ENCODE measurements at regions not wholly inside any gene's neighbourhood (a gene's known extent, or its start where the extent isn't known, plus 50 kb on each side); places are given as distances from the start of the nearest gene placed in this dataset.

- no peak for TF ChIP-seq CTCF (IDR thresholded peaks at IDR 0.05; ENCODE audit: insufficient read depth, low read depth, low read length, missing control alignments)
- no peak overlapping the region for H3K4me3 ChIP-seq (ENCODE audit: low read depth, low read length)
- no peak for DNase-seq (ENCODE audit: low read depth)
Measured at GRCh38 chr13:72383646-72384045, 343.8 kb downstream of the MZT1 start.

DNA sequence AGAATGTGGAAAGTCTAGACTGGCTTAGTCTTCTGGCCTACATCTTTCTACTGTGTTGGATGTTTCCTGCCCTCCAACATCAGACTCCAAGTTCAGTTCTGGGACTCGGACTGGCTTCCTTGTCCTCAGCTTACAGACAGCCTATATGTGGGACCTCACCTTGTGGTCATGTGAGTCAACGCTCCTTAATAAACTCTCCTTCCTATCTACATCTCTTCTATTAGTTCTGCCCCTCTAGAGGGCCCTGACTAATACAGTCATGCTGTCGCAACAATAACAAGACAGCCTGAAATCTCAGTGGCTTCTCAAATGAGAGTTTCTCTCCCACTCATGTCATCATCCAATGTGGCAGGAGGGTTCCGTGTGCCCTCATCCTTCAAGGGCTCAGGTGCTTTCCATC is 347.8 kb downstream of the MZT1 start:
- no peak for DNase-seq (ENCODE audit: low read depth)
- TF ChIP-seq CTCF (IDR thresholded peaks at IDR 0.05; ENCODE audit: insufficient read depth, low read depth, low read length, missing control alignments) = no peak
- H3K4me3 ChIP-seq (ENCODE audit: low read depth, low read length) = no peak overlapping the region

DNA sequence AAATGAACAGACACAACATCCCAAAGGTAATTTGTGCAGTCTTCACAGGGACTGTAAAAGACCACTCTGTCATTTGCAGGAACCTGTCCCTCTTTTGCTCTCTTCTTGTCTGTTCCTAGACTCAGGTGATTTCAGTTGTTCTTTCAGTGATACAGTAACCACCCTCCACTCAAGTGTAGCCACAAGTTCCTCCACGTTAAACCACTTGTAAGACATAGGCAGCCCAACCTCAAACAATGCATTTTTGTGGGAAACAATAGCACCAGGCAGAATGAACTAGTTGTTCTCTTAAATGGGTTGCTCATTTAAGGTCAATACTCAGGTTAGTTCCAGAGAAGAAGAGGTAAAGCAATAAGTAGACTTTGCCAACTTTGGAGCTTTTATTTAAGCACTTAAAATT is 359.4 kb downstream of the MZT1 start:
- DNase-seq (ENCODE audit: low read depth) = no peak
- H3K4me3 ChIP-seq (ENCODE audit: low read depth, low read length) = no peak overlapping the region
- no peak for TF ChIP-seq CTCF (IDR thresholded peaks at IDR 0.05; ENCODE audit: insufficient read depth, low read depth, low read length, missing control alignments)

DNA sequence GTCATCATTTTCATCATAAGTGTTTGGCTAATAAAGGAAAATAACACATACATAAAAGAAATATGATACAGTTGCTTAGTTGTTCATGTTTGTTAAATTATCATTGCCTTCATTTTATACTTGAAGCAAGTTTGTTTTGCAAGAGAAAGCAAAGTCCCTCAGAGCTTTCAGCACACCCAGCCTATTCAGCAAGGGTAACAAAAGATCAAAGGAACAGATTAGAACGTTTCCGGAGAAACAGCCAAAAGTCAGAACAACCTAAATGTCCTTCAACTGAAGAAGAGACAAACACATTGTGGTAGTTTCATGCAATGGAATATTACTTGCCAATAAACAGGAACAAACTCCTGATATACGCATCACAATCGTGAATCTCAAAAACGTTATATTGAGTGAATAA is 380.7 kb downstream of the MZT1 start:
- TF ChIP-seq CTCF (IDR thresholded peaks at IDR 0.05; ENCODE audit: insufficient read depth, low read depth, low read length, missing control alignments) = no peak
- DNase-seq (ENCODE audit: low read depth) = no peak
- no peak overlapping the region for H3K4me3 ChIP-seq (ENCODE audit: low read depth, low read length)

- no peak overlapping the region for H3K4me3 ChIP-seq (ENCODE audit: low read depth, low read length)
- no peak for DNase-seq (ENCODE audit: low read depth)
- no peak for TF ChIP-seq CTCF (IDR thresholded peaks at IDR 0.05; ENCODE audit: insufficient read depth, low read depth, low read length, missing control alignments)
Measured at GRCh38 chr13:72342364-72342763, 385.1 kb downstream of the MZT1 start.

- DNase-seq (ENCODE audit: low read depth) = no peak
- TF ChIP-seq CTCF (IDR thresholded peaks at IDR 0.05; ENCODE audit: insufficient read depth, low read depth, low read length, missing control alignments) = no peak
- H3K4me3 ChIP-seq (ENCODE audit: low read depth, low read length) = no peak overlapping the region
Measured at GRCh38 chr13:72341904-72342303, 385.5 kb downstream of the MZT1 start.

GRCh38 chr13:72317346-72318109 is 409.9 kb downstream of the MZT1 start:
- TF ChIP-seq CTCF (IDR thresholded peaks at IDR 0.05; ENCODE audit: insufficient read depth, low read depth, low read length, missing control alignments) = no peak
- H3K4me3 ChIP-seq (ENCODE audit: low read depth, low read length) = no peak overlapping the region
- no peak for DNase-seq (ENCODE audit: low read depth)

All from GM12865 (cell line).